Stimulated activated CD4-positive, alpha-beta T cell treated with anti-CD3 and anti-CD28 coated beads, Interleukin-2, amount 100 ng/mL, for 48 hours (primary cell): ENCODE measurements at regions not wholly inside any gene's neighbourhood (a gene's known extent, or its start where the extent isn't known, plus 50 kb on each side); places are given as distances from the start of the nearest gene placed in this dataset.

Experiments
- DNase-seq, 2 donors: peaks; one replicate each; pipeline ENCODE4 v3.0.0-alpha.2; 2020

DNA sequence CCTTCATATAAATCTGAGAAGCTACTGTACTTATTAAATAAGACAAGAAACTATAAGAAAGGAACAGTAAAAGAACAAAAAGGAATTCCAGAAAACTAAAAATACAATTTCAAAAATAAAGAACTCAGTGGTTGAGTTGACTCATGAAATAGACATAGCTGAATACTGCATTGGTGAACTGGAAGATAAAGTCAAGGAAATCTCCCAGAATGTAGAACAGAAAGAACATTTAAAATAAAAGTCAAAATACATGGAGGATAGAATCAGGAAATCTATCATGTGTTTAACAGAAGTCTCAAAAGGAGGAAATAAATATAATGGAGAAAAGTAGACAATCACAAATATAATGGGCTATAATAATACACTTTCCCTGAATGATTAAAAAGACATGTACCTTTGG, 136.4 kb upstream of the PMFBP1 start:
- no peak for DNase-seq

GRCh38 chr16:72302332-72302731, 130.4 kb upstream of the PMFBP1 start:
- no peak for DNase-seq

DNA sequence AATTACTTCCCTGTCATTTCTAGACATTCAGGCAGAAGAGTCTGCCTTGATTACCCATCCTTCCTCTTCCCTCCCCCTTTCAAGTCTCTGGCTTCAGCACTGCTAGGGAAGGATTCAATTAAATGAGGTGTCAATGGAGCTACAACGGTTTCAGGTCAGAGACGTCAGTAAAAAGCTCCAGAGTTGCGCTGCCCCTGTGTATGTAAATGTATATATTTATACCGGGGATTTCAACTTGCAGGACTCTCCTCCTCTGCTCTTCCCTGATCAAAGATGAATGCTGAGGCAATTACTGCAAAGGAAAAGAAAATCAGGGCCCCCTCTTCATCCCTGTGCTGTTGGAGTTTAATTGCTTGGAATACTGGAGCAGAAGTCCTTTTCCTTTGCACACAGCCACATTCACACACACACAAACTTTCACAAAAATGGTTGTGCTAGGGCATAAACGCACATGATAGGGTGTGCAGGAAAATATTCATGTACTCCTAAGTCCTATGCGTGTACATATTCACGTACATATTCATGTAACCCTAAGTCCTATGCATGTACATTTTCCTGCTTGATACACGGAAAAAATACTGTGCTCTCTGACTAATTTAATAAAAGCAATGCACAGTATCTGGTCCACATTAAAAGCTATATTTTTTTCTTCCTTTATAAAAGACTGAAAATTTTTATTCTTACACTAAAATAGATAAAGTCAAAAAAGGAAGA, 129.7 kb upstream of the PMFBP1 start:
- no peak for DNase-seq

DNA sequence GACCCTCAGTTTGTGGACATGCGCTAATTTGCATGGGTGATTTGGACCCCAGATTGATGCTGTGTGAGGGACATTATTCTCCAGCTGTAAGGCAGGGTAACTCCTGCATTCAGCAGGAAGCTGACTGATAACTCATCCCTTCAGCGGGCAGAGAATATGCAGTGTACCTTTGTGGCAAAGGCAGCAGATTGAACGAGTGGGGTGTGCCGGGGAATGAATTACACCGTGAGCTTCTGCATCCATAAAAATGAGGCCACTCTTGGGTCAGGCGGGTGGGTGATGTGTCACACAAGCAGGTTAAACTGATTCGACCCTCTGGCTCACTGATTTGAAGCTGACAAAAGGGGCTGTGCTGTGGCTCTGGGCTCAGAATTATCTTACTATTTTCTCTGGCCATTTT, 128.9 kb upstream of the PMFBP1 start:
- no peak for DNase-seq

DNA sequence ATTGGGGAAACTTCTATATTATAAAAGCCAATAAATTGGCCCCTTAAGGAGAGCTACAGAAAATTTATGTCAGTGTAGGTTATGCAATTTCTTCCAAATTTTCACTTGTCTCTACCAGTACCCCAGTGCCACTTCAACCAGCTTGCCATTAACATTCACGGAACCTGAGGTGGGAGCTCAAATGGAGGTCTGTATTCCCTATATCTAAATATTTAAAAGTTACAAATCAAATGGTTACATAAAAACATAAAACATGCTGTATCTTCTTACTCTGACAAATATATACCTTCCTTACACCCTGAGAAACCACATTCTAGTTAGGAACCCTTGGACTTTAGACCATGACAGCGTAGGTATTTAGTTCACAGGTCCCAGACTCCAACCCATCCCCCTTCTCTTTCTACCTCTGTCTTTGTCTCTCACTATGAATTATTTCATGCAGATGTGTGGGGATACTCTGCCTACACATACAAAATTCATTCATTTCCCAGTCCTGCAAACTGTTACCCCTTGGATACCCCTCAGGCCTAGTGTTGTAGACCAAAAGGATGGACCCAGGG, 127.8 kb upstream of the PMFBP1 start:
- no peak for DNase-seq

- no peak for DNase-seq
These were observed 127.0 kb upstream of the PMFBP1 start for GRCh38 chr16:72298961-72299360.

GRCh38 chr16:72295914-72296313, 124.0 kb upstream of the PMFBP1 start:
- DNase-seq: no peak

- DNase-seq: no peak
These were observed 119.6 kb upstream of the PMFBP1 start for GRCh38 chr16:72291531-72291981.

DNA sequence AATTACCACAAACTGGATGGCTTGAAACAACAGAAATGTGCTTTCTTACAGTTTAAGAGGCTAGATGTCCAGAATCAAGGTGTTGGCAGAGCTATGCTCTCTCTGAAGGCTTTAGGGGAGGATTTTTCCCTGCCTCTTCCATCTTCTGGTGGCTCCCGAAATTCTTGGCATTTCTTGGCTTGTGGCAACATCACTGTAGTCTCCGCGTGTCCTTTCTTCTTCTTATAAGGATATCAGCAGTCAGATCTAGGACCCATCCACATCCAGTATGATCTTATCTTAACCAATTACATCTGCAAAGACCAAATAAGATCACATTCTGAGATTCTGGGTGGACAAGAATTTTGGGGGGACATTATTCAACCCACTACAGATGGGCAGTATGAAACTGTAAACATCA, 119.2 kb upstream of the PMFBP1 start:
- no peak for DNase-seq

GRCh38 chr16:72287649-72288048, 115.7 kb upstream of the PMFBP1 start:
- DNase-seq: no peak

GRCh38 chr16:72286936-72287620, 115.1 kb upstream of the PMFBP1 start:
- no peak for DNase-seq

DNA sequence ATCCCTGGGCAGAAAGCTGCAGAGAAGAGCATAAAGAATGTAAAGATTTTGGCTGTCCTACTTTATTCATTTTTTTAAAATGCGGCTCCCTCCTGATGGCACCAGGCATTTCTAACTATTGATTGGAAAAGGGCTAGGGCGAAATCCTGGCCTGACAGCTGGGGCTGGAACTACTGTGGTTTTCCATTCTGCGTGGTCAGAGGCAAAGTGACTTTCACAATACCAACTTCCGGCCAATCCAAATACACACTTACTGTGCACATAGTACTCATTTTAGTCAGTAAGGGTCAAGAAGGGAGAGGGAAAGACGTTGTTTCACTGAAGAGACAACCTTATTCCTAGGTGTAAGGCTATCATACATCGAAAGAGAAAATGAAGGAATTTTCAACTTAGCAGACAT, 113.8 kb upstream of the PMFBP1 start:
- DNase-seq: no peak

DNA sequence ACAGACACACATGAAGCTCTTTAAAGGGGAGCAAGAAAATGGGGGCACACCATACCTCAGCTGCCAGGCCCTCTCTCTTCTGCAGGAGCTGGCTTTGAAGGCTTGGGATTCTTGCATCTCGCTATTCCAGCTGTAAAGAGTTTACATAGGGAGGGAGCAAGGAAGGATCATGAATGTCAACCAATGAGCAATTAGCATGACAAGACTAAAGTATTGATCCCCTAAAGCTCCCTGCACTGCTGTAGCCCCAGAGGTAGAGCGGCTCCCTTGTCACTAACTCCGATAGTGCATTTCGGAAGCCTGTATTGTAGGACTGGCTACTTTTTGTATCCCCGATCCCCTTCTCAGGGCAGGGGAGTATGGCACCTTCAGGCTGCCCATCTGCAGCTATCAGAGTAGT, 113.4 kb upstream of the PMFBP1 start:
- DNase-seq: no peak

- DNase-seq: no peak
These were observed 112.3 kb upstream of the PMFBP1 start for GRCh38 chr16:72284042-72284789.

DNA sequence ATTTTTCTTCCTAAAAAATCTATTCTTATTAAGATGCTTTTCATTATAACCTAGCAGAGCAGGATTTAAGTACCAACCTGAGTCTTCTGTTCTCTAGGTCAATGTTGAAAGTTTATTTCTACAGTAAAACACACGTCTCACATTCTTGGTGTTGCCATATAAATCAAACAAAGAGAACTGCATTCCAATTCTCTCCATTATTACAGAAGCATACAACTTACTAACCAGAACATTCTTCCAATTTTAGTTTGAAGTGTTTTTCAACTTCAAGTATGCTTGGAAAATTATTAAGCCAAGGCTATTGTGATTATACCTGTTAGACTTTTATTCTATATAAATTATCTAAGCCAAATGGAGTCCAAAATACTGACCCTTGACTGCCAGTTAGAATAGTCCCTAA, 110.4 kb upstream of the PMFBP1 start:
- no peak for DNase-seq

DNA sequence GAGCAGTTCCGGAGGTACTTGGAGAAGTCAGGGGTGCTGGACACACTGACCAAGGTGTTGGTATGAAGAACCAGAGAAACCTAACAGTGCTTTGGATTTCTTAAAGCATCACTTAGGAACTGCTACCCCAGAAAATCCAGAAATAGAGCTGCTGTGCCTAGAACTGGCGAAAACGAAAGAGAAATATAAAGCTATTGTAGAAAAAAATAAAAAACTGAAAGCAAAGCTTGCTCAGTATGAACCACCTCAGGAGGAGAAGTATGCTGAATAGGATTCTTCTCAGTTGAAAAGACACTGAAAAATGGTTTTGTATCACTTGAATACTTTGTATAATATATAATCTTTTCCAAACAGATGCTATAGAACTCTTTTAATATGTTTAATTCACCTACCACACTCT, 106.3 kb upstream of the PMFBP1 start:
- DNase-seq: no peak

DNA sequence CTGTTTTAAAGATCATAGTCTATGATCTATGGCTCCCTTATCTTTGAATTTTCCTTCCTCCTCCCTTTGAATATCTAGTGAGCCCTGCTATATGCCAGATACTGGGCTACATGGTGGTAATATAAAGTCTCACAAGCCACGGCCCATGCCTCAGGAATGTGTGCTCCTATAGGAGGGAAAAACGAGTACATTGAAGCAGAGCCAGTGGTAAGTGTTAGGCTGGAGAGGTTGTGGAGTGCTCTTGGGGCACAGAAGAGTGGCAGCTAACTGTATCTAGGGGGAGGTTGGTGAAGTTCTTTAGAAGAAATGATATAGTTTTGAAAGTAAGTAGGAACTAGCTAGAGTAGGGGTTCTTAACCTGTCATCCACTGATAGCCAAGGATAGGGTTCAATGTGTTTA, 105.8 kb upstream of the PMFBP1 start:
- DNase-seq: no peak

- no peak for DNase-seq
These were observed 99.8 kb upstream of the PMFBP1 start for GRCh38 chr16:72271699-72272240.

- DNase-seq: no peak
These were observed 98.6 kb upstream of the PMFBP1 start for GRCh38 chr16:72270531-72270930.

- DNase-seq: no peak
These were observed 94.9 kb upstream of the PMFBP1 start for GRCh38 chr16:72266836-72267235.

DNA sequence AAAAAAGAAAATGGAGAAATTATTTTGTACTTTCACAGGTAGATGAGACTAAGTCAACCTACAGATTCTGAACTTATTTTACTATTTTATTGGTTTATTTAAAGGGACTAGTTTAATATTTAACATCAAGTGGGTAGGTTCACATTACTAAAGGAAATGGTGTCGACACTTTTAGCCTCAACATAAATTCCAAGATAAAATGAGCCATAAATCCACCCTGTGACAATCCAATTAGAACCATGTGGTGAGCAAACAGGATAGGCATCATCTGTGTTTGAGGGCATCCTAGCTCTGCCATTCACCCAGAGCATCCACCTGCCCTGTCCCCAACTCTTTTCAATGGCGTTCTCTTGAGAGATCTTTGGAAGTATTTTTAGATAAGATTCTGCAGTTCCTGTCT, 92.8 kb upstream of the PMFBP1 start:
- DNase-seq: no peak

DNA sequence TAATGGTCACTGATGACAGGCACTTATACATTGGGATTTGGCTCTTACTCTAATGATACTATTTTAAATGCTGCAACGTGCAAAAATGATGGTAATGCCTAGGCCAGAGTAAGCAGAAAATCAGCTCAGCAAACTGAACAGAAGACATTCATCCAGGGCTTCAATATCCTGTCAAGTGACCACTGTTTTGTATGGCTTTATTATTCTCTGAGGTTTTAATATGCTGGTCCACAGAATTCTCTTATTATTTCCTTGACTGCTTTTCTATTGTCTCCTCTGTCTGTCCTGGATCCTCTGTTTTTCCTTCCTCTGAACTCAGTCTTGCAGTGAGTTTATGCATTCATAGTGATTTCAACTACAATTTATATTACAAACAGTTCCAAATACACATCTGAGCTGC, 90.8 kb upstream of the PMFBP1 start:
- no peak for DNase-seq

GRCh38 chr16:72261127-72261526, 89.2 kb upstream of the PMFBP1 start:
- DNase-seq: no peak
